Stimulated activated CD4-positive, alpha-beta T cell treated with anti-CD3 and anti-CD28 coated beads, Interleukin-4, amount 100 ng/mL, for 1 hour (primary cell): ENCODE measurements at regions not wholly inside any gene's neighbourhood (a gene's known extent, or its start where the extent isn't known, plus 50 kb on each side); places are given as distances from the start of the nearest gene placed in this dataset.

ENCODE experiments used
- DNase-seq: peaks from one replicate; pipeline ENCODE4 v3.0.0-alpha.2; 2020

GRCh38 chr15:96390986-96391385 lies 60.5 kb downstream of the NR2F2 start:
- DNase-seq: no peak

GRCh38 chr15:96392380-96393208 lies 62.1 kb downstream of the NR2F2 start:
- no peak for DNase-seq

DNA sequence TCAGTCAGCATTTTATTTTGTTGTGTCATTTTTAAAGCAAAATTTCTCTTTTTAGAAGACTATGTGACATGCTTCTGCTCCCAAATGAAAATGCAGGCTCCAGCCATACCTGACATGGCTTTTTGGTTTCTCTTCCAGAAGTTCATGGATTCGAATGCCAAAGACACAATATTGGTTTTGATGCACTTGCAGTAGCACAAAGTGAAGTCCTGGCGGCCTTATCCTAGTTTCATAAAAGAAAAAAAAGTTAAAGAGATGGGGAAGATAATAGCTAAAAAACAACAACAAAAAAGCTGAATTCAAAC lies 62.7 kb downstream of the NR2F2 start:
- DNase-seq: no peak

- DNase-seq: no peak
Measured at GRCh38 chr15:96395687-96396086, 65.2 kb downstream of the NR2F2 start.

DNA sequence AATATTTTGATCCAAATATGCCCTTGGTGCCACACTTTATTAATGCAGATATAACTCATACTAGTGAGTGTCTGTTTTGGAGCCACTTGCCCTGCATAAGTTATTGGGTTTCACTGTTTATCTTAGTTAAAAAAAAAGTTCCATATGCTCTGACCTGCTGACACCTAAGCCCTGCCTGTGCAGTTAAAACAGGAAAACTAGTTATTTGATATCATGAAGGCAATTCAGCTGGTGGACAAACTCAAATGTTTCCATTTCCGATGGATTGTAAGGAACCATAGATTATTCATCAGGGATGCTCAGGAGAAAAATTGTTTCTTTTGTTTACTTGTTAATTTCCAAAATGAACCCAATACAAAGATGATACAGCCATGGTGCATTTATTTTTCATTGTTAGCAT lies 68.3 kb downstream of the NR2F2 start:
- DNase-seq: no peak

- DNase-seq: no peak
Measured at GRCh38 chr15:96402403-96402802, 71.9 kb downstream of the NR2F2 start.

- DNase-seq: no peak
Measured at GRCh38 chr15:96403071-96403470, 72.6 kb downstream of the NR2F2 start.

- DNase-seq: no peak
Measured at GRCh38 chr15:96403932-96404331, 73.4 kb downstream of the NR2F2 start.

DNA sequence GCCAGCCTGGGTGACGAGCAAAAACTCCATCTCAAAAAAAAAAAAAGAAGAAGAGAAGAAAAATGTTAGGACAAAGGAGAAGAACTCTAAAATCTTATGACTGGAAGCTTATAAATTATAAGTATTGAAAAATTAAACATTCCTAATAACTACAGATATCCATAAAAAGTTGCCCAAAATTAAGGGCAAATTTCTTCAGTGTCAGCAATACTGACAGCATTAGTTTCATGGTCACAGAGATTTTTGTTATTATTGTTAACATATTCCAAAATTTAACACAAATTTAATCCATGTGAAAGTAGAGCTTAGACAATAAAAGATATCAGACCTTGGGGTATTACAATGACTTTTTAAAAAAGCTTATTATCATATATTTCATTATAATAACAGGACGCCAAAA lies 74.1 kb downstream of the NR2F2 start:
- no peak for DNase-seq

- DNase-seq: no peak
Measured at GRCh38 chr15:96406291-96406690, 75.8 kb downstream of the NR2F2 start.

DNA sequence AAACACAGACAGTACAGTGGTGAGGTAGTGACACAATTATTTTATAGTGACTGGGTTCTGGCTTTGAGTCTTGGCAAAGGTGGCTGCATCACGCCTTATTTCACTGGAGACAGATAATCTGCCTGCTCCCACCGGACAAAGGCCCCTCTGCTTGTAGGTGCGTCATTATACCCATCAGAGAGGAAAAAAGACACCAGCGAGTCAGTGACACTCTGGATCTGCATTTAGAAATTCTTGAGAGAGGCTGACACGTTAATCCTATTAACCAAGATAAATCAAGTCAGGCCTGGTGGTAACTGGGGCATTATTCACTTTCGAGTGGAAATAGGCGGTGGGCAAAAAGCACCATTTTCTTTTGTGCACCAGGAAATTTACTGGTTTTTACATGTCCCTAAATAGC lies 76.2 kb downstream of the NR2F2 start:
- no peak for DNase-seq

DNA sequence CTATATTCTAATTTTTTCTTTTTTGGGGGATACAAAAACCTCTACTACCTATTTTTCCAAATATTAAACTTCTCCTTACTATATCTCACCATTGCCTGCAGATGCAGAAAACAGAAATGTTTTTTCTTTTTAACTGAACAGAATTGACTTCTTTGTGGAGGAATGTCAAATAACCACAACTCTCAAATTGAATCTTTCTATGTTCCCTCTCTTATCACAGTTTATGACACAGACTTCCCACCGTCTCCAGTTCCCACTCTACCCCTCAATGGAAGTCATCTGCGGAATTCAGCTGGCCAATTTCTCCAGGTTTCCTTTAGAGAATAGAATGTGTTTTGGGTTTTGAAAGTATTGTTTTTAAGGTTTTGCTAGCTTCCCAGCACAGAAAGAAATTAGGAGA lies 77.0 kb downstream of the NR2F2 start:
- DNase-seq: no peak

- no peak for DNase-seq
Measured at GRCh38 chr15:96408591-96409183, 78.2 kb downstream of the NR2F2 start.

DNA sequence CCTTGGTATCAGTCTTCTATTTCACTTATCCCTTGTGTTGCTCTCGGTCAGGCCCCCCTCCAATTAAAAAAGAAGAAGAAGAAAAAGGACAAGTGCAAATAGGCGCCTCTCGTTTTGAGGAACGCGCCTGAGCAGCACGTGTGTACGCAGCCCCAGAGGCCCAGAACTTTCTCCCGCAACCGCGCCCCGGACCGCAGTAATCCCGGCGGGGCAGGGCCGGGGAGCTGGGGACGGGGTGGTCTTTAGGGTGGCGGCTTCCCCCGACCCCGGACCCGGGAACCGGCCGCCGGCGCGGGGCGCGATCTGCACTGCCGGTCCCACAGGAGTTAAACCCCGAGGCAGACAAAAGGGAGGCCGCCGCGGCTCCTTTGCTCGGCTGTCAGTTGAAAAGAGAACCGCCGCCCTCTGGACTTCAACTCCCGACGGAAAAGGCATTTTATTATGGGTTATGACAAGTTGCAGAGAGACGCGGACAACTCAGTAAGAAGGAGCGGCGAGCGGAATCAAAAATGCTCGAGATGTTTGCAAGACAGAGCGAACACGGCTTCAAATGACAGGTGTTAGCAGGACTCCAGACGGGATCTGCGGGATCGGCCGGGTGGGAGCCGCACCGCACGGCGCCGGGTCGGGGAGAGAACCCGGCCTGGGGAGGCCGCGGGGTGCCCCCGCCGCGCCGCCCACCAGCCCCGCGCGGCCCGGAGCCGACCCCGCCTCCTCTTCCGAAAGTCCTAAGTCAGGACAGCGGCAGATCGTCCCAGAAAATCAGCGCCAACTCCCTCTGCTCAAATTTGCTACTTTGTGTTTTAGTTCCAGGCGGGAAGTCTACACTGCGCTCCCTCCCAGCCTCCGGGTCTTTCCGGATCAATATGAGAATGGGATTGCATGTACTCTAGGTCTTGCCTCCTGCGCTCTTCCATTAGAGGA lies 79.0 kb downstream of the NR2F2 start:
- DNase-seq: no peak

DNA sequence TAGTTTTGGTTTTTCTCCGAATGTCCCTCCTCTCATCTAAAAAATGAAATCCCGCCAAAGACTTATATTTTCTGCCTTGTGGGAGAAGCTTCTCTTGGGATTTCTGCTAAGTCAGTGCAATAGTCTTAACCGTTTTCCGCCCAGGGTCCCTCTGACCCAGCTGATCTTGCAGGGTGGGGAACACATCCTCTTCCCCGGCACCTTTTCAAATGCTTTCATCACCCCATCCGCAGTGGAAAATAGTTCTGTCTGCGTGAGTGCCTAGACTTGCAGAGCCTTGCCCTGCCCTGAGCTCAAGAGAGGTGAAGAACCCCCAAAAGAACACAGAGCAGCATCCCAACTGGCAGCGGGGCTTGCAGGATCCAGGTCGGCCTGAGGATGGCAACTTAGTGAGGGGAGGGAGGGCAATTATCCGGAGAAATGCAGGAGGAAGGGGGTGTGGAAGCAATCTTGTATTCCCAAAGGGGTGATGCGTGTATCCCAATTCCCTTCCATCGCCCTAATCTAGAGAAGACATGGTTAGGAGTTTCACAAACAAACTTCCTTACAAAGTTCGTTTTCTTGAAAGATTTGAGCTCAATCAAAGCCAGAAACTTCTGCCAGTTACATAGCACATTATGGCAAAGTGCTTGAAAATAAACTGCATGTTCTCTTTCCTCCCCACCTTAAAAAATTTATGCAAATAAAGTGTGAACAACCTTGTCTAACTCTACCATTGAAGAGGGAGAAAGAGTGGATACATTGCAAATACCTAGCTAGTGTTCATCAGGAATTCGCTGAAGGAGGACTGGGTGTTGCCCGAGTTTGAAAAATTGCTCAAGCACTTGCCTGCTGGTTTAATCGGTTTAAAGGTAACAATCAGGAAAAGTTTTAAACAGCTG lies 79.9 kb downstream of the NR2F2 start:
- no peak for DNase-seq

DNA sequence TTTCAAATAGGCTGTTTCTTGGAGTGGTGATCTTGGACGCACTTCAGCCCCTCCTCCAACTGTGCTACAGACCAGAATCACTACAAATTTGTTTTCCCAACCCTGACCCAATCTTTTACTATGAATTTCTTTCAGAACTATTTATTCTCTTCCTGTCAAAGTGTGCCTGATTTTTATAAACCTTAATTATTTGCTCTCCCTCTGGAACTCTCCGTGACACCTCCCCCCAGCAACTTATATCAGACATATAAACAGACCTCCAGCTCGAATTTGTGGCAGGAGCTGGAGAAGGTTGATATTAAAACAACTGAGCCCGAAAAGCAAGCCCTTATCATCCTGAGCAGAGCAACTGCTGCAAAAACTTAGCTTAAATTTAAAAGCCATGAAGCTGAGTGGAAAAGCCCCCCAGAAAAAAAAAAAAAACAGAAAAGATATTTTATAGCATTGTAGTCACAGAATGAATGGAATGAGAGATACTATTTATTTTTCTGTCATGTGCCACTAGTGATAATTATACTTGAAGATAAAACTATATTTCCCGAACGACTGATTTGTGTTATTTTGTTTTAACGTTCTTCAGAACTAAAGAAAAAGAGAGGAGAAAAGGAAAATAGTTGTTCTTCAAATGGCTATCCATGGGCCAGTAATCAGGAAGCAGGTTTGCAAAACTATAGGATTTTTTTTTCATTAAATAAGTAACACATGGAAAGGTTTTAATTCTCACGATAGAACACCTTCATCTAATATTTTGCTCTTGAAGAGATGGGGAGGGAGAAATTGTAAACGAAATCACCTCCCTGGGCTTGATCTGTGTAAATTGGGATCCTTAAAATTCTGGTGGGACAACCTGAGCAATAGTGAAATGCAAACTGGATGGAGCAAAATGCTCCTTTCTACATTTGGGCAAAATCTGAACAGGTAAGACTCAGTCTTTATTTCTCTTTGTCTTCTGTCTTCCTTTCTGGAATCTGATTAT lies 80.8 kb downstream of the NR2F2 start:
- no peak for DNase-seq

DNA sequence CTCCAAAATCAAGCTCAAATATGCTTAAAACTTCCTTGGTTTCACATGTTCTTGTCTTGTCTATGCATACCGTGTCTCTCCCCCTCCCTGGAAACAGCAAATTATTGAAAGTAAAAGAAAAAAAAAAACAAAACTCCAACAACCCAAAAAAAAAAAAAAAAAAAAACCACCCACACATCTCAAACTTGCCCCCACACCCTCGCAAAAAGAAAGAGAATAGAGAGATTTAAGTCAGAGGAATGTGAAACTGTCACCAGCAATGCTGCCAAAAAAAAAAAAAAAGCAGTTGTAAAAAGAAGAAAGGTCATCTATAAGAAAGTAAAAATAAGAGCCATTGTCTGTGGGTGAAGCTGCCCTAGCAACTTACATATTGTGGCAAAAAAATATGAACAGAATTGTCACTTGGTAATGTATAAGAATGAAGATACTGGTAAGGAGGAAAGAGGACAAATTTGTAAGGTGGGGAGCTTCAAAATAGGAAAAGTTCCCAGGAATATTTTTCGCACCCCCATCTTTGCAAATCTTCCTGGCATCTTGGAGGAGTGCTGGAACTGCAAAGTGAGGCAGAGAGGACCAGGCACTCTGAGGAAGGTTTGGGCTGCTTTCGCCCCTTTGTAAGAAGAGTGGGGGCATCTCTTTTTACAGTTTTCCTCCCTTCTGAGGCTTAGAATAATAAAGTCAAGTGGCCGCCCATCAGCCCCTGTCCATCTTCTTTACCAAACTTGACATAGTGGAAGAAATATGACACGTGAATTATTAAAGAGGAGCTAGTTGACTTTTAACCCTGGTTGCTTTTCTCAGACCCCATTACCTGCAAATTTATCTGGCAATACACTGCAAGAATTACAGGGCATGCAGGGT lies 81.8 kb downstream of the NR2F2 start:
- DNase-seq: no peak

GRCh38 chr15:96412906-96413231 lies 82.4 kb downstream of the NR2F2 start:
- DNase-seq: no peak

GRCh38 chr15:96413657-96414056 lies 83.2 kb downstream of the NR2F2 start:
- DNase-seq: no peak

- no peak for DNase-seq
Measured at GRCh38 chr15:96414875-96415274, 84.4 kb downstream of the NR2F2 start.
